B cell (primary cell): ENCODE measurements at regions not wholly inside any gene's neighbourhood (a gene's known extent, or its start where the extent isn't known, plus 50 kb on each side); places are given as distances from the start of the nearest gene placed in this dataset.

Experiments
- EZH2 ChIP-seq: IDR thresholded peaks from 2 replicates; pipeline ENCODE4 v1.6.1; 2012; ENCODE audit warnings: borderline replicate concordance, low read depth, mild to moderate bottlenecking, moderate library complexity, low read length; ENCODE audit not compliant: insufficient read depth, poor library complexity, severe bottlenecking
- TF ChIP-seq, protein P1 (sequence below): fragments of 200-600 bp; IDR thresholded peaks from one replicate; pipeline ENCODE4 v1.8.0; 2022; ENCODE audit warnings: antibody characterized with exemption, mild to moderate bottlenecking

DNA sequence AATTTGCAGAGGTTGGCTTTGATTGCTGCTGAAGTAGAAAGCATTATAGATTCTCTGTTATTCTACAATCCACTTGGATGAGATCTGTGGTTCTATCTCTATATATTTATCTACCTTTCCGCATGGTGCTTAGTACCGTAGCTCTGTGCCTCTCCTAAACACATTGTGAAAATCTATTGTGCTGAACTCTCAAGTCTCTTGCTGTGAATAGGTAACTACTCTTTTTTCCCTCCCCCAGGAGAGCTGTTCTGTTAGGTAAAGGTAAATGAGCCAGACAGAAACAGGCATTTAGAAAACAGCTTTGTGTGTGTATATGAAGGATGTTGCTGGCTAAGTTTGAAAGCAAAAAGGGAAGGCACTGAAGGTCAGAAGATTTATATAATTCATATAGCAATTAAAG, 112.6 kb downstream of the BRMS1L start:
- TF ChIP-seq, protein P1, sequence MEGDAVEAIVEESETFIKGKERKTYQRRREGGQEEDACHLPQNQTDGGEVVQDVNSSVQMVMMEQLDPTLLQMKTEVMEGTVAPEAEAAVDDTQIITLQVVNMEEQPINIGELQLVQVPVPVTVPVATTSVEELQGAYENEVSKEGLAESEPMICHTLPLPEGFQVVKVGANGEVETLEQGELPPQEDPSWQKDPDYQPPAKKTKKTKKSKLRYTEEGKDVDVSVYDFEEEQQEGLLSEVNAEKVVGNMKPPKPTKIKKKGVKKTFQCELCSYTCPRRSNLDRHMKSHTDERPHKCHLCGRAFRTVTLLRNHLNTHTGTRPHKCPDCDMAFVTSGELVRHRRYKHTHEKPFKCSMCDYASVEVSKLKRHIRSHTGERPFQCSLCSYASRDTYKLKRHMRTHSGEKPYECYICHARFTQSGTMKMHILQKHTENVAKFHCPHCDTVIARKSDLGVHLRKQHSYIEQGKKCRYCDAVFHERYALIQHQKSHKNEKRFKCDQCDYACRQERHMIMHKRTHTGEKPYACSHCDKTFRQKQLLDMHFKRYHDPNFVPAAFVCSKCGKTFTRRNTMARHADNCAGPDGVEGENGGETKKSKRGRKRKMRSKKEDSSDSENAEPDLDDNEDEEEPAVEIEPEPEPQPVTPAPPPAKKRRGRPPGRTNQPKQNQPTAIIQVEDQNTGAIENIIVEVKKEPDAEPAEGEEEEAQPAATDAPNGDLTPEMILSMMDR = no peak
- no peak for TF ChIP-seq EZH2
